ENCODE measurements at regions not wholly inside any gene's neighbourhood (a gene's known extent, or its start where the extent isn't known, plus 50 kb on each side); places are given as distances from the start of the nearest gene placed in this dataset.

DNA sequence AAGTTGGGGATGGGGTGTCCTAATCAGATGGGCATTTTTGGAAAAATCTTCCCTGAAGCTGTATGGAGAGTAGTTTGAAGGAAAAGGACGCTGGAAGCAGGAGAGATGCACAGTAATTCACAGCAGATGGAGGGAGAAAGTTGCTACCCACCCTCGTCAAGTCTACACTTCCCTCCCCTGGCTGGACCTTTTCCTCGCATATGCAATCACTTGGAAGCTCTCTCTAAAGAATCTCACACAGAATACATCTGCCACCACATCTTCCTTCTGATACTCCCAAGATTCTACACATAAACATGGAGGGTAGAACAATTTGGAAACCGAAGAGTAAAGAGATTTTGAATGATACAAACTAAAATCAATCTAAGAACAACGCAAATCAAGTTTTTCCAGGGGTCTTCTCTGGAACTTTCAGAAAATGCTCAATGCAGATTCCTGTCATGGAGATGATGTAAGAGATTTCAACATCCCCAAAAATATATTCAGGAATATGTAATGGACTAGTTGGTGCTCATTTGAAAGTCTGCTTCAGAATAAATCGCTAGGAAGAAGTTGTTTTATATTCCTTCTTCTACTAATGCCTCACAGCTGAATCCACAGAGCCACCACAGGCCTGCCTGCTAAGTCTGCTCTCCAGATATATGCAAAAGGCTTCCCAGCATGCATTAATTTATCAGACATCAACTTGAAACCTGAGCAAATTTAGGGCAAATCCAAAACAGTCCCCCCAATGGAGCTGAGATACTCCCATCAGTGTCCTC, 291.5 kb downstream of the LRATD1 start:
- H3K4me1 ChIP-seq = no peaks in the 10 kb centered on the region
- no peaks in the 10 kb centered on the region for H3K9me3 ChIP-seq
- H3K27ac ChIP-seq = no peak overlapping the region
- no peaks in the 10 kb centered on the region for H3K27me3 ChIP-seq
- in situ Hi-C loops (cut with MboI; ENCODE audit: low sequenced_read_pairs in 4 of 4) (no loop called here), intact Hi-C loops (cut with DNase I; ENCODE audit: low total_unique reads) (no loop called here)
- DNase-seq (no peak), ATAC-seq (no peak)
- TF ChIP-seq POLR2A (IDR thresholded peaks at IDR 0.05) = no peak
- TF ChIP-seq, protein P1, sequence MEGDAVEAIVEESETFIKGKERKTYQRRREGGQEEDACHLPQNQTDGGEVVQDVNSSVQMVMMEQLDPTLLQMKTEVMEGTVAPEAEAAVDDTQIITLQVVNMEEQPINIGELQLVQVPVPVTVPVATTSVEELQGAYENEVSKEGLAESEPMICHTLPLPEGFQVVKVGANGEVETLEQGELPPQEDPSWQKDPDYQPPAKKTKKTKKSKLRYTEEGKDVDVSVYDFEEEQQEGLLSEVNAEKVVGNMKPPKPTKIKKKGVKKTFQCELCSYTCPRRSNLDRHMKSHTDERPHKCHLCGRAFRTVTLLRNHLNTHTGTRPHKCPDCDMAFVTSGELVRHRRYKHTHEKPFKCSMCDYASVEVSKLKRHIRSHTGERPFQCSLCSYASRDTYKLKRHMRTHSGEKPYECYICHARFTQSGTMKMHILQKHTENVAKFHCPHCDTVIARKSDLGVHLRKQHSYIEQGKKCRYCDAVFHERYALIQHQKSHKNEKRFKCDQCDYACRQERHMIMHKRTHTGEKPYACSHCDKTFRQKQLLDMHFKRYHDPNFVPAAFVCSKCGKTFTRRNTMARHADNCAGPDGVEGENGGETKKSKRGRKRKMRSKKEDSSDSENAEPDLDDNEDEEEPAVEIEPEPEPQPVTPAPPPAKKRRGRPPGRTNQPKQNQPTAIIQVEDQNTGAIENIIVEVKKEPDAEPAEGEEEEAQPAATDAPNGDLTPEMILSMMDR (IDR thresholded peaks at IDR 0.05 in 4 of 5, conservative IDR thresholded peaks at IDR 0.05 in 1 of 5) = no peak
- no peaks in the 10 kb centered on the region for H3K36me3 ChIP-seq
- H3K4me3 ChIP-seq = no peak overlapping the region

DNA sequence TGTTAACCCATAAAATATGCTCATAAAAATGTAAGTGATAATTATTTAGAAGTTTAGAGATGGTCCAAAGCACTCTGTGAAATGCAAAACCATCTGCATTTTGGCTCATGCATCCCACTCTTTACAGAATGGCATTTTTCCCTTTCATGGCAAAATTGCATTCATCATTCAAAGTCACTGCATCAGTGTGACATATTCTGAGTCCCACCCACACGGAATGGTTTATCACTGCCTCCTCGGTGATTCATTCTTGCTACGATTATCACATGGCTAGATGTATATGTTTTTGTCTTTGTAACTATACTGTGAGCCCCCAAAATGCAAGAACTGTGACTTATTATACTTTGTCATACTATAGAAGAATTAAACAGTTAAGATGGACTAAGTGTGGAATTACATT, 293.0 kb downstream of the LRATD1 start:
- in situ Hi-C loops (cut with MboI; ENCODE audit: low sequenced_read_pairs in 4 of 4) (no loop called here), intact Hi-C loops (cut with DNase I; ENCODE audit: low total_unique reads) (no loop called here)
- Histone ChIP-seq H3K4me3 (no peak overlapping the region), H3K27me3 (no peaks in the 10 kb centered on the region), H3K36me3 (no peaks in the 10 kb centered on the region), H3K27ac (no peak overlapping the region), H3K9me3 (no peaks in the 10 kb centered on the region), H3K4me1 (no peaks in the 10 kb centered on the region)
- TF ChIP-seq, protein P1 (IDR thresholded peaks at IDR 0.05 in 4 of 5, conservative IDR thresholded peaks at IDR 0.05 in 1 of 5) = no peak
- no peak for TF ChIP-seq POLR2A (IDR thresholded peaks at IDR 0.05)
- DNase-seq (no peak), ATAC-seq (no peak)

DNA sequence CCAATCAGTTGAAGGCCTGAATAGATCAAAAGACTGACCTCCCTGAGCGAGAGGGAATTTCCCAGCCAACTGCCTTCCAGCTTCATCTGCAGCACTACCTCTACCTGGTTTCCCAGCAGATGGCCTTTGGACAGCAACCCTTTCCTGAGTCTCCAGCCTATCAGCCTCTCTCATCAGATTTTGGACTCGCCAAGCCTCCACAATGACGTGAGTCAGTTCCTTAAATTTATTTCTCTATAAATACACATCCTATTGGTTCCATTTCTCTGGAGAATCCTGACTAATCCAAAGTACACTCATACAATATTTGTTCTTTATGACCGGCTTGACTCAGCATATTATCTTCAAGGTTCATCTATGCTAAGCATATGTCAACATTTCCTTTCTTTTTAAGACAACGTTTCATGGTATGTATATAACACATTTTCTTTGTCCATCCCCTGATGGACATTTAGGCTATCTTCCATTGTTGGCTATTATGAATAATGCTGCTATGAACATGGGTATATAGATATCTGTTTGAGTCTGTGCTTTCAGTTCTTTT, 294.6 kb downstream of the LRATD1 start:
- Histone ChIP-seq H3K36me3 (no peaks in the 10 kb centered on the region), H3K27ac (no peak overlapping the region), H3K9me3 (no peaks in the 10 kb centered on the region), H3K27me3 (no peaks in the 10 kb centered on the region), H3K4me3 (no peak overlapping the region), H3K4me1 (no peaks in the 10 kb centered on the region)
- DNase-seq = no peak
- TF ChIP-seq, protein P1 (IDR thresholded peaks at IDR 0.05 in 4 of 5, conservative IDR thresholded peaks at IDR 0.05 in 1 of 5) = no peak
- no peak for TF ChIP-seq POLR2A (IDR thresholded peaks at IDR 0.05)
- intact Hi-C loops (cut with DNase I; ENCODE audit: low total_unique reads) (no loop called here), in situ Hi-C loops (cut with MboI; ENCODE audit: low sequenced_read_pairs in 4 of 4) (no loop called here)
- ATAC-seq = no peak

DNA sequence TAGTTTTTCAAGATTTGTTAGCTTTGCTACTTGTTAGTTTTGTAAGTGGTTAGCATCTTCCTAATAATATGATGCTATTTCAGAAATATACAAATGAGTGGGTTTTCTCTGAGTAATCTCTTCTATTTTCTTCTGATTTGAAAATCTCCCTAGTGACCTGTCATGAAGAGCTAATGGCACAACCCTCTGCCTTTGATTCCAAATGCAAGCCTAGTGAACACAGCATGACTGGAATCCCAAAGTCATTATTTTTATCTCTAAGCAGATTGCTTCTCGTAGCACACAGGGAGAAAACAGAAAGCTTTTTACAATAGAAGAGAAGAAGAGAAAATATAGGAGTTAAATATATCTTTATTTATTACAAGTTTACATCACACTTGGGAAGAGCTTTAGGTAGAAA, 295.5 kb downstream of the LRATD1 start:
- no peaks in the 10 kb centered on the region for H3K36me3 ChIP-seq
- no peak for ATAC-seq
- H3K9me3 ChIP-seq = no peaks in the 10 kb centered on the region
- no peaks in the 10 kb centered on the region for H3K27me3 ChIP-seq
- intact Hi-C loops (cut with DNase I; ENCODE audit: low total_unique reads) = no loop called here
- TF ChIP-seq, protein P1 (IDR thresholded peaks at IDR 0.05 in 4 of 5, conservative IDR thresholded peaks at IDR 0.05 in 1 of 5) = no peak
- no peak for TF ChIP-seq POLR2A (IDR thresholded peaks at IDR 0.05)
- in situ Hi-C loops (cut with MboI; ENCODE audit: low sequenced_read_pairs in 4 of 4) = no loop called here
- DNase-seq = no peak
- no peaks in the 10 kb centered on the region for H3K4me1 ChIP-seq
- H3K4me3 ChIP-seq = no peak overlapping the region
- H3K27ac ChIP-seq = no peak overlapping the region

Data from gastrocnemius medialis (tissue), 4 donors.